Spleen (tissue), 11 donors: ENCODE measurements at regions not wholly inside any gene's neighbourhood (a gene's known extent, or its start where the extent isn't known, plus 50 kb on each side); places are given as distances from the start of the nearest gene placed in this dataset.

Experiments
- DNase-seq: peaks from one replicate; pipeline ENCODE4 v3.0.0-alpha.2; 2020
- H3K27ac ChIP-seq, 8 donors: fragments of 200-600 bp; sonication (generic) in 7 of 8; 1 replicate in 4 of 8; 2 replicates in 4 of 8; pipeline versions ENCODE4 v1.5.0 to v1.8.0; 2016 to 2021; ENCODE audit warnings: inconsistent platforms in 4 of 8, mild to moderate bottlenecking in 4 of 8, moderate library complexity in 1 of 8
- H3K27me3 ChIP-seq, 7 donors: fragments of 200-600 bp; sonication (generic) in 6 of 7; replicated peaks in 1 of 7; 1 replicate in 4 of 7; 2 replicates in 3 of 7; pipeline versions ENCODE4 v1.5.0 to v1.8.0; 2016 to 2021; ENCODE audit warnings: inconsistent platforms in 3 of 7, mild to moderate bottlenecking in 1 of 7
- H3K36me3 ChIP-seq, 6 donors: fragments of 200-600 bp; sonication (generic) in 5 of 6; 1 replicate in 4 of 6; 2 replicates in 2 of 6; pipeline versions ENCODE4 v1.5.0 to v1.8.0; 2016 to 2021; ENCODE audit warnings: inconsistent platforms in 2 of 6
- H3K4me1 ChIP-seq, 6 donors: fragments of 200-600 bp; sonication (generic) in 5 of 6; 1 replicate in 3 of 6; 2 replicates in 3 of 6; pipeline versions ENCODE4 v1.5.0 to v1.8.0; 2016 to 2021; ENCODE audit warnings: inconsistent platforms in 3 of 6
- H3K4me3 ChIP-seq, 8 donors: fragments of 200-600 bp; sonication (generic) in 7 of 8; 1 replicate in 4 of 8; 2 replicates in 4 of 8; pipeline versions ENCODE4 v1.5.0 to v1.8.0; 2016 to 2021; ENCODE audit warnings: inconsistent platforms in 4 of 8, mild to moderate bottlenecking in 4 of 8, moderate library complexity in 2 of 8
- H3K9me3 ChIP-seq, 8 donors: fragments of 200-600 bp; sonication (generic) in 7 of 8; 1 replicate in 4 of 8; 2 replicates in 4 of 8; pipeline versions ENCODE4 v1.5.0 to v1.8.0; 2016 to 2021; ENCODE audit warnings: inconsistent platforms in 4 of 8
- POLR2A ChIP-seq, 3 donors: fragments of 450-650 bp; IDR thresholded peaks; one replicate each; pipeline ENCODE4 v1.5.1; 2017; ENCODE audit warnings: antibody characterized with exemption in 3 of 3, mild to moderate bottlenecking in 1 of 3
- POLR2AphosphoS5 ChIP-seq, 3 donors: sonication (generic); formaldehyde crosslinking; IDR thresholded peaks; one replicate each; pipeline ENCODE4 v1.5.1; 2017; ENCODE audit warnings: antibody characterized with exemption in 3 of 3
- WGBS, 5 donors: extraction: QIAGEN DNeasy Blood & Tissue Kit in 3 of 5; methylation state at CpG; one replicate each; pipeline versions ENCODE4 v1.1.5 to v1.1.7; 2013 to 2018; 5-methylcytosine and 5-hydroxymethylcytosine counted together
- intact Hi-C: fragments of 100-400 bp; cut with DNase I; formaldehyde crosslinking; loops from one replicate; pipeline ENCODE4 v1.15.0; 2023; ENCODE audit warnings: low total_unique reads
- TF ChIP-seq, protein P1 (sequence below), 11 experiments: fragments of 200-600 bp in 7 of 11; fragments of 450-650 bp in 4 of 11; sonication (generic) in 4 of 11; IDR thresholded peaks in 8 of 11; conservative IDR thresholded peaks in 3 of 11; 1 replicate in 7 of 11; 2 replicates in 4 of 11; pipeline versions ENCODE4 v1.4.0 to v1.8.0; 2016 to 2021; ENCODE audit warnings: antibody characterized with exemption in 11 of 11, inconsistent platforms in 4 of 11, mild to moderate bottlenecking in 1 of 11
- donor health status: healthy with polysubstance abuse.
- donor health status: DM: no; HTN: no; CAD: no; lungs with moderate emphysema.
- donor health status: DM: no; HTN: no; CAD: no.
- donor health status: Bipolar disorder and iron deficiency.
- donor health status: healthy.
- donor health status: DM: no; HTN: no; CAD: no.
- donor health status: DM: yes; HTN: yes; CAD: no.

GRCh38 chr13:104140552-104140951 is 1074.3 kb upstream of the SLC10A2 start:
- intact Hi-C loops = no loop called here
- 76 to 87% (median 78%) methylated on average over 2 of the region's 2 CpGs for WGBS, 5 donors
- TF ChIP-seq, protein P1, sequence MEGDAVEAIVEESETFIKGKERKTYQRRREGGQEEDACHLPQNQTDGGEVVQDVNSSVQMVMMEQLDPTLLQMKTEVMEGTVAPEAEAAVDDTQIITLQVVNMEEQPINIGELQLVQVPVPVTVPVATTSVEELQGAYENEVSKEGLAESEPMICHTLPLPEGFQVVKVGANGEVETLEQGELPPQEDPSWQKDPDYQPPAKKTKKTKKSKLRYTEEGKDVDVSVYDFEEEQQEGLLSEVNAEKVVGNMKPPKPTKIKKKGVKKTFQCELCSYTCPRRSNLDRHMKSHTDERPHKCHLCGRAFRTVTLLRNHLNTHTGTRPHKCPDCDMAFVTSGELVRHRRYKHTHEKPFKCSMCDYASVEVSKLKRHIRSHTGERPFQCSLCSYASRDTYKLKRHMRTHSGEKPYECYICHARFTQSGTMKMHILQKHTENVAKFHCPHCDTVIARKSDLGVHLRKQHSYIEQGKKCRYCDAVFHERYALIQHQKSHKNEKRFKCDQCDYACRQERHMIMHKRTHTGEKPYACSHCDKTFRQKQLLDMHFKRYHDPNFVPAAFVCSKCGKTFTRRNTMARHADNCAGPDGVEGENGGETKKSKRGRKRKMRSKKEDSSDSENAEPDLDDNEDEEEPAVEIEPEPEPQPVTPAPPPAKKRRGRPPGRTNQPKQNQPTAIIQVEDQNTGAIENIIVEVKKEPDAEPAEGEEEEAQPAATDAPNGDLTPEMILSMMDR (IDR thresholded peaks at IDR 0.05 in 8 of 11, conservative IDR thresholded peaks at IDR 0.05 in 3 of 11) = no peak
- TF ChIP-seq POLR2A (IDR thresholded peaks at IDR 0.05) = no peak
- no peak for TF ChIP-seq POLR2AphosphoS5 (IDR thresholded peaks at IDR 0.05)

GRCh38 chr13:104137416-104137815 is 1071.2 kb upstream of the SLC10A2 start:
- TF ChIP-seq POLR2AphosphoS5 (IDR thresholded peaks at IDR 0.05) (no peak), POLR2A (IDR thresholded peaks at IDR 0.05) (no peak)
- TF ChIP-seq, protein P1 (IDR thresholded peaks at IDR 0.05 in 8 of 11, conservative IDR thresholded peaks at IDR 0.05 in 3 of 11) = no peak
- intact Hi-C loops = no loop called here
- DNase-seq = no peak
- WGBS, 5 donors = 83 to 91% (median 85%) methylated on average over 6 of the region's 6 CpGs
- Histone ChIP-seq H3K27ac (no peak overlapping the region), H3K9me3 (peaks cover 0 to 4% (median 0%) of the 10 kb centered on the region in 8 donors), H3K36me3 (no peaks in the 10 kb centered on the region), H3K4me3 (no peak overlapping the region), H3K27me3 (no peaks in the 10 kb centered on the region), H3K4me1 (no peaks in the 10 kb centered on the region)

More at GRCh38 chr13:104140552-104140951, 1074.3 kb upstream of the SLC10A2 start:
- Histone ChIP-seq H3K27me3 (no peaks in the 10 kb centered on the region), H3K4me3 (no peak overlapping the region), H3K4me1 (no peaks in the 10 kb centered on the region), H3K9me3 (peaks cover 0 to 4% (median 0%) of the 10 kb centered on the region in 8 donors), H3K36me3 (no peaks in the 10 kb centered on the region), H3K27ac (no peak overlapping the region)
- no peak for DNase-seq

GRCh38 chr13:104132849-104133248 is 1066.6 kb upstream of the SLC10A2 start:
- 75 to 89% (median 82%) methylated on average over 5 of the region's 5 CpGs for WGBS, 5 donors
- no peaks in the 10 kb centered on the region for H3K36me3 ChIP-seq
- no peak overlapping the region for H3K4me3 ChIP-seq
- peaks cover 0 to 4% (median 0%) of the 10 kb centered on the region in 8 donors for H3K9me3 ChIP-seq
- no peak for DNase-seq
- no peak overlapping the region for H3K27ac ChIP-seq
- TF ChIP-seq, protein P1 (IDR thresholded peaks at IDR 0.05 in 8 of 11, conservative IDR thresholded peaks at IDR 0.05 in 3 of 11) = no peak
- TF ChIP-seq POLR2A (IDR thresholded peaks at IDR 0.05) = no peak
- no peak for TF ChIP-seq POLR2AphosphoS5 (IDR thresholded peaks at IDR 0.05)
- H3K27me3 ChIP-seq = no peaks in the 10 kb centered on the region
- intact Hi-C loops = no loop called here
- H3K4me1 ChIP-seq = no peaks in the 10 kb centered on the region

DNA sequence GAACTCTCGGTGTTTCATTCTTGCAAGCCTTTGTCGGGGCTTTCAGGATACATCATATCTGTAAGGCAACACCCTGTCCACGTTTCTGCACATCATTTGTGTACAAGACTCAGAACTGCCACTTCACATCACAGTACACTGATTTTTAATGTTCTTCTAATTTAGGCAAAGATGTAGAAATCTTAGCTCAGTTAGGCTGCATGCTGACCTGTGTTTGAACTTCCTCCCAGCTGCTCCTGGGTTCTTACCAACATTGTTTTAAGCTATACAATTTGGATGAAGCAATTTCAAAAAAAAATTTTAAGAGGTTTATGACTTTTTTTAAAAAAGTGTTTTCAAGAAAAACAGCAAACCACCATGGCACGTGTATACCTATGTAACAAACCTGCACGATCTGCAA is 1047.9 kb upstream of the SLC10A2 start:
- no peak for DNase-seq
- Histone ChIP-seq H3K36me3 (no peaks in the 10 kb centered on the region), H3K27me3 (no peaks in the 10 kb centered on the region), H3K4me3 (no peak overlapping the region), H3K9me3 (peaks cover 0 to 14% (median 3%) of the 10 kb centered on the region in 8 donors), H3K27ac (no peak overlapping the region), H3K4me1 (no peaks in the 10 kb centered on the region)
- WGBS, 5 donors = 44 to 51% (median 46%) methylated on average over 5 of the region's 5 CpGs
- TF ChIP-seq POLR2A (IDR thresholded peaks at IDR 0.05) (no peak), POLR2AphosphoS5 (IDR thresholded peaks at IDR 0.05) (no peak)
- TF ChIP-seq, protein P1 (IDR thresholded peaks at IDR 0.05 in 8 of 11, conservative IDR thresholded peaks at IDR 0.05 in 3 of 11) = no peak
- intact Hi-C loops = no loop called here
